COLO668 (cell line): ENCODE measurements at regions not wholly inside any gene's neighbourhood (a gene's known extent, or its start where the extent isn't known, plus 50 kb on each side); places are given as distances from the start of the nearest gene placed in this dataset.

Experiments used
- DNase-seq: peaks from one replicate; lab custom pipeline; 2025; ENCODE audit not compliant: unreplicated experiment; lab: John Stamatoyannopoulos, UW

- no peak for DNase-seq
Observed at GRCh38 chr1:80869299-80869698, 931.4 kb upstream of the ADGRL2 start.

- no peak for DNase-seq
Observed at GRCh38 chr1:80847904-80848303, 952.8 kb upstream of the ADGRL2 start.

- DNase-seq = no peak
Observed at GRCh38 chr1:80846966-80847365, 953.8 kb upstream of the ADGRL2 start.

- DNase-seq = no peak
Observed at GRCh38 chr1:80842796-80843195, 957.9 kb upstream of the ADGRL2 start.

GRCh38 chr1:80841261-80841660 lies 959.5 kb upstream of the ADGRL2 start:
- DNase-seq = no peak

GRCh38 chr1:80837066-80837465 lies 963.7 kb upstream of the ADGRL2 start:
- no peak for DNase-seq

- DNase-seq = no peak
Observed at GRCh38 chr1:80836505-80836904, 964.2 kb upstream of the ADGRL2 start.

- no peak for DNase-seq
Observed at GRCh38 chr1:80827666-80828065, 973.1 kb upstream of the ADGRL2 start.

- DNase-seq = no peak
Observed at GRCh38 chr1:80825067-80825466, 975.7 kb upstream of the ADGRL2 start.

- no peak for DNase-seq
Observed at GRCh38 chr1:80818211-80818610, 982.5 kb upstream of the ADGRL2 start.

- DNase-seq = no peak
Observed at GRCh38 chr1:80807981-80808380, 992.8 kb upstream of the ADGRL2 start.

GRCh38 chr1:80806431-80806830 lies 994.3 kb upstream of the ADGRL2 start:
- DNase-seq = no peak

GRCh38 chr1:80801695-80802094 lies 999.0 kb upstream of the ADGRL2 start:
- no peak for DNase-seq

- no peak for DNase-seq
Observed at GRCh38 chr1:80799457-80799856, 1001.3 kb upstream of the ADGRL2 start.

GRCh38 chr1:80779275-80779674 lies 1021.5 kb upstream of the ADGRL2 start:
- no peak for DNase-seq

- no peak for DNase-seq
Observed at GRCh38 chr1:80778094-80778840, 1022.5 kb upstream of the ADGRL2 start.

- no peak for DNase-seq
Observed at GRCh38 chr1:80776266-80776665, 1024.5 kb upstream of the ADGRL2 start.

GRCh38 chr1:80769208-80769750 lies 1031.5 kb upstream of the ADGRL2 start:
- no peak for DNase-seq

GRCh38 chr1:80767711-80768110 lies 1033.0 kb upstream of the ADGRL2 start:
- no peak for DNase-seq

- no peak for DNase-seq
Observed at GRCh38 chr1:80759354-80759753, 1041.4 kb upstream of the ADGRL2 start.

- DNase-seq = no peak
Observed at GRCh38 chr1:80755944-80756343, 1044.8 kb upstream of the ADGRL2 start.

- no peak for DNase-seq
Observed at GRCh38 chr1:80751204-80751603, 1049.5 kb upstream of the ADGRL2 start.
